Ovary (tissue), 7 donors: ENCODE measurements at regions not wholly inside any gene's neighbourhood (a gene's known extent, or its start where the extent isn't known, plus 50 kb on each side); places are given as distances from the start of the nearest gene placed in this dataset.

Experiments used
- DNase-seq, 5 donors: peaks; one replicate each; pipeline ENCODE4 v3.0.0-alpha.2; 2019 to 2020
- H3K27ac ChIP-seq, 2 donors: fragments of 200-600 bp; one replicate each; pipeline versions ENCODE4 v1.5.1 to v1.8.0; 2019 to 2022
- H3K27me3 ChIP-seq: fragments of 200-600 bp; one replicate; pipeline ENCODE4 v1.8.0; 2022
- H3K36me3 ChIP-seq: fragments of 200-600 bp; sonication (generic); one replicate; pipeline ENCODE4 v1.5.1; 2019
- H3K4me1 ChIP-seq: one replicate; pipeline ENCODE4 v1.8.1; 2013; ENCODE audit warnings: mild to moderate bottlenecking, moderate library complexity; ENCODE audit not compliant: insufficient read depth
- H3K4me3 ChIP-seq: fragments of 200-600 bp; sonication (generic); one replicate; pipeline ENCODE4 v1.5.1; 2017
- H3K9me3 ChIP-seq, 2 donors: fragments of 200-600 bp in 1 of 2; sonication (generic) in 1 of 2; one replicate each; pipeline versions ENCODE4 v1.5.1 to v1.8.1; 2013 to 2019; ENCODE audit warnings: mild to moderate bottlenecking in 1 of 2, moderate library complexity in 1 of 2
- EP300 ChIP-seq: sonication (generic); formaldehyde crosslinking; IDR thresholded peaks from one replicate; pipeline ENCODE4 v1.6.1; 2017; ENCODE audit warnings: antibody characterized with exemption
- POLR2A ChIP-seq: fragments of 450-650 bp; IDR thresholded peaks from one replicate; pipeline ENCODE4 v1.6.1; 2017; ENCODE audit warnings: antibody characterized with exemption, mild to moderate bottlenecking, moderate library complexity
- WGBS, 3 donors: extraction: QIAGEN DNeasy Blood & Tissue Kit in 1 of 3; methylation state at CpG; one replicate each; pipeline versions ENCODE4 v1.1.5 to v1.1.7; 2013 to 2017; 5-methylcytosine and 5-hydroxymethylcytosine counted together
- intact Hi-C, 4 donors: fragments of 100-400 bp; cut with DNase I; formaldehyde crosslinking; loops; one replicate each; pipeline versions ENCODE4 v1.11.0 to v1.15.1; 2022 to 2023
- TF ChIP-seq, protein P1 (sequence below), 3 donors: fragments of 450-650 bp in 2 of 3; fragments of 200-600 bp in 1 of 3; IDR thresholded peaks; one replicate each; pipeline versions ENCODE4 v1.5.1 to v1.8.0; 2016 to 2022; ENCODE audit warnings: antibody characterized with exemption in 3 of 3, mild to moderate bottlenecking in 1 of 3
- donor health status: DM: no; HTN: no; CAD: no; lungs with moderate emphysema.
- donor health status: DM: no; HTN: no; CAD: no.
- donor health status: Bipolar disorder and iron deficiency.
- donor health status: DM: no; HTN: no; CAD: no.
- donor health status: DM: yes; HTN: yes; CAD: no.

DNA sequence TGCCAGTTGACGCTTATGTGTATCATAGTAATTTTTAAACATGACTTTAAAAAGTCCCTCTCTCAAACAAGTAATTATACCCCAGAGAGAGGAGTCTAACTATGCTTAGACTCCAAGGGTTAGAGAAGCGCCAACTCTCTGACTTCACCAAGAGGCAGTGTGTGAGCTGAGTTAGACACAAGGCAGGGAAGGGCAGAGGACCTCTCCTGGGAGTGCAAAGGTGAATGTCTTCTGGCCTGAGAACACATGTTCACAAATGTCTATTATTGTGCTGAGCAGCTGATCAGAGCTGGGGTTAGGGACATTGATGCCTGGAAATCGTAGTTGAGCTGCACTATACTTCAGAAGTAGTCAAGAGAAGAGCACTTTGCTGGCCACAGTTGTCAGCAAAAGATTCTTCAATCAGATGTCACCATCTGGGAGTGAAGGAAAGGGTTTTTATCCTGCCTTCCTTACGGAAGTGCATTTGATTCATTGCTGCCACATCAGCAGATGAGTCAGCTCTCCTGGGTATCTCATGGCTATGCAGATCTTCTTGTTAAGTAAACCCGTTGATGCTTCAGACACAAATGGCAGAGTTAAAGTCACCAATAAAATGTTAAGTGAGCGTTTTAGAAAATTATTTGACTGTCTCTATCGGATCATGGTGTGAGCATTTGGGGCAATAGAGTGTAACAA, 283.2 kb upstream of the ARGLU1 start:
- H3K27me3 ChIP-seq, result no peaks in the 10 kb centered on the region
- intact Hi-C loops, result no loop called here
- no peak overlapping the region for H3K4me3 ChIP-seq
- no peaks in the 10 kb centered on the region for H3K36me3 ChIP-seq
- TF ChIP-seq POLR2A (no peak), EP300 (no peak)
- TF ChIP-seq, protein P1, sequence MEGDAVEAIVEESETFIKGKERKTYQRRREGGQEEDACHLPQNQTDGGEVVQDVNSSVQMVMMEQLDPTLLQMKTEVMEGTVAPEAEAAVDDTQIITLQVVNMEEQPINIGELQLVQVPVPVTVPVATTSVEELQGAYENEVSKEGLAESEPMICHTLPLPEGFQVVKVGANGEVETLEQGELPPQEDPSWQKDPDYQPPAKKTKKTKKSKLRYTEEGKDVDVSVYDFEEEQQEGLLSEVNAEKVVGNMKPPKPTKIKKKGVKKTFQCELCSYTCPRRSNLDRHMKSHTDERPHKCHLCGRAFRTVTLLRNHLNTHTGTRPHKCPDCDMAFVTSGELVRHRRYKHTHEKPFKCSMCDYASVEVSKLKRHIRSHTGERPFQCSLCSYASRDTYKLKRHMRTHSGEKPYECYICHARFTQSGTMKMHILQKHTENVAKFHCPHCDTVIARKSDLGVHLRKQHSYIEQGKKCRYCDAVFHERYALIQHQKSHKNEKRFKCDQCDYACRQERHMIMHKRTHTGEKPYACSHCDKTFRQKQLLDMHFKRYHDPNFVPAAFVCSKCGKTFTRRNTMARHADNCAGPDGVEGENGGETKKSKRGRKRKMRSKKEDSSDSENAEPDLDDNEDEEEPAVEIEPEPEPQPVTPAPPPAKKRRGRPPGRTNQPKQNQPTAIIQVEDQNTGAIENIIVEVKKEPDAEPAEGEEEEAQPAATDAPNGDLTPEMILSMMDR (IDR thresholded peaks at IDR 0.05), result no peak
- 89 to 90% (median 90%) methylated on average over 7 of the region's 7 CpGs for WGBS, 3 donors
- H3K9me3 ChIP-seq, result no peaks in the 10 kb centered on the region
- no peak overlapping the region for H3K27ac ChIP-seq
- H3K4me1 ChIP-seq, result no peaks in the 10 kb centered on the region
- no peak for DNase-seq

DNA sequence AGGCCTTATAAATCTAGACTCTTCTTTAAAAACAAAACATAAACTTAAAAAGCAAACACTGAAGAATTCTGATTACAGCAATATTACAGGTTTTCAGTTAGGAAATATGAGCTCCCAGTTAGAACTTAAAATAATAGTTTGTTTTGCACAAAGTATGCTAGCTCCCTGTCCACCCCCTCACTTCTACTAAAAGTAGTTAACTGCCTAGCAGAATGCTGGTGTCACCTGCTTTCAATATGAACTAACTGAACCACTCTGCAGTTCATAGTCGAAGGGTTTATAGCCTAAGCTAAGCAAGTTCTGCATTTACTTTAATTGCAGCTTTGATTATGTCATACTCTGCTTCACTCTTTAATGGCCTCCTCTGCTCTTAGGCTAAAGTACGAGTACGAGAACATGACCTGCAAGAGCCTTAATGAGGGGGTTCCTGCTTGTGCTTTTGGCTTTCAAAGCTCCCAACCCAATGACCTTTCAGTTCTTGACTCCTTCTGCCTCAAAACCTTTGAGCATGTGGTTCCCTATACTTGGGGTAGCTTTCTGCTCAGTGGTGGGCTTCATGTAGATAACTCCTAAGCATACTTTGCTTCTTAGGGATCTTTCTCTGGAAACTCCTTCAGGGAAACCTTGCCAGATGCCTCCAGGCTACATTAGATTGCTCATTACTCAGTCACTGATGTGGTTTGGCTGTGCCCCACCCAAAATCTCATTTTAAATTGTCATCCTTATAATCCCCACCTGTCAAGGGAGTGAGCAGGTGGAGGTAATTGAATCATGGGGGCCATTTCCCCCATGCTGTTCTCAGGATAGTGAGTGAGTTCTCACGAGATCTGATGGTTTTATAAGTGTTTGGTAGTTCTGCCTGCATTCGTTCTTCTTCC, 278.9 kb upstream of the ARGLU1 start:
- DNase-seq, result no peak
- H3K36me3 ChIP-seq, result no peaks in the 10 kb centered on the region
- H3K27ac ChIP-seq, result no peak overlapping the region
- no peaks in the 10 kb centered on the region for H3K4me1 ChIP-seq
- H3K27me3 ChIP-seq, result no peaks in the 10 kb centered on the region
- no peaks in the 10 kb centered on the region for H3K9me3 ChIP-seq
- TF ChIP-seq EP300 (no peak), POLR2A (no peak)
- TF ChIP-seq, protein P1 (IDR thresholded peaks at IDR 0.05), result no peak
- H3K4me3 ChIP-seq, result no peak overlapping the region
- intact Hi-C loops, result loop anchor here in 1 of 4 donors (5.0 kb wide), 1 partner anchor 875 kb away; no protein-coding TSS in a partner anchor
- 74 to 85% (median 79%) methylated on average over 5 of the region's 5 CpGs for WGBS, 3 donors

DNA sequence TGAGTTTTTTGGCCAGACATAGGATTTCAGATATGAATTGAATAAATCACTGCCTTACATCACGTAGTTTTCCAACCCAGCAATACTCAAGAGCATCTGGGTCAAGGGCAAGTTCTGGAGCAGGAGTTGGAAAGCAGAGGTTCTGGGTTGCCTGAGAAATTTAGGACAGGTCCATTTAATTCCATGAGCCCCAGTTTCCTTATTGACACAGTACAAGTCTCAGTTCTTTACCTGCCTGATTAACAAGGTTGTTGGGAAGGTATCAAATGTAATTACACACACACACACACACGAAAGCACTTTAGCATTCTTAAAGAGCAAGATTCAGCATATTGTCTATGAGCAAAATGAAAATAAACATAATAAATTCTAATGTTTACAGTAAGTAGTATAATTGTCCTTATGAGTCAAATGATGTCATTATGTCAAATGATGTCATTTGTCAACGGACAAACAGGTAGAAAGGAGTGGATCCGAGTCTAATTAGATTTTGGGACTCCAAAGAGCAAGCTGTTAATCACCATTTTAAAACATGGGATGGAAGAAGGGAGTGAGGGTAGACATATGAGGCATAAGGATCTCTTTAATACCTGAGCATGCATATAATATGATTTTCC, 268.4 kb upstream of the ARGLU1 start:
- no peaks in the 10 kb centered on the region for H3K9me3 ChIP-seq
- no peaks in the 10 kb centered on the region for H3K27me3 ChIP-seq
- no peak for TF ChIP-seq POLR2A
- TF ChIP-seq, protein P1 (IDR thresholded peaks at IDR 0.05), result no peak
- no peak for TF ChIP-seq EP300
- no peak for DNase-seq
- no peaks in the 10 kb centered on the region for H3K4me1 ChIP-seq
- intact Hi-C loops, result no loop called here
- H3K27ac ChIP-seq, result no peak overlapping the region
- H3K36me3 ChIP-seq, result no peaks in the 10 kb centered on the region
- H3K4me3 ChIP-seq, result no peak overlapping the region
- WGBS, 3 donors, result 62 to 65% (median 64%) methylated on average over 4 of the region's 4 CpGs

DNA sequence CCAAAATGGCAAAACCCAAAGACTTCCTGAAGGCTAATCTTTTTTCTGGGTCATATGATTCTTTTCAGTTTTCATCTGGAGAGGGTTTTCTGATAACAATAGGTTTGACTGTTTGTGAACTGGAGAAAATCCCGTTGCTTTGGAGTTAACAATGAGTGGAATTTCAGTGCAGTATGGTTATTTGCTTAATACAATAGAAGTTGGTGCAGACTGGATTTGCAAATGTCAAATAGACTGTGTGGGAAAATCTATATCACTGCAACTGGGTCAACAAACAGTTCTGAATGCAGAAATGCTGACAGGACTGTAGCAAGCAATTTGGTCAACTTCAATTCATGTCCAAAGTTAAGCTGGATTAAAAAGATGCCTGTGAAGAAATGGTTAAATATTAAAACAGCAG, 267.5 kb upstream of the ARGLU1 start:
- no peaks in the 10 kb centered on the region for H3K9me3 ChIP-seq
- intact Hi-C loops, result no loop called here
- no peak for DNase-seq
- TF ChIP-seq, protein P1 (IDR thresholded peaks at IDR 0.05), result no peak
- TF ChIP-seq EP300 (no peak), POLR2A (no peak)
- no peaks in the 10 kb centered on the region for H3K4me1 ChIP-seq
- WGBS, 3 donors, result 13 to 31% (median 16%) methylated on average over 1 of the region's 1 CpG
- H3K4me3 ChIP-seq, result no peak overlapping the region
- H3K36me3 ChIP-seq, result no peaks in the 10 kb centered on the region
- no peaks in the 10 kb centered on the region for H3K27me3 ChIP-seq
- no peak overlapping the region for H3K27ac ChIP-seq
